Stimulated activated CD4-positive, alpha-beta T cell treated with anti-CD3 and anti-CD28 coated beads, Interleukin-15, amount 100 ng/mL, for 1 hour (primary cell): ENCODE measurements at regions not wholly inside any gene's neighbourhood (a gene's known extent, or its start where the extent isn't known, plus 50 kb on each side); places are given as distances from the start of the nearest gene placed in this dataset.

Experiments used
- DNase-seq, 2 donors: peaks; one replicate each; pipeline ENCODE4 v3.0.0-alpha.2; 2020; ENCODE audit warnings: low read depth in 1 of 2, low spot score in 1 of 2

- DNase-seq: no peak
Measured at GRCh38 chr17:33962857-33963655, 292.0 kb upstream of the CCL2 start.

DNA sequence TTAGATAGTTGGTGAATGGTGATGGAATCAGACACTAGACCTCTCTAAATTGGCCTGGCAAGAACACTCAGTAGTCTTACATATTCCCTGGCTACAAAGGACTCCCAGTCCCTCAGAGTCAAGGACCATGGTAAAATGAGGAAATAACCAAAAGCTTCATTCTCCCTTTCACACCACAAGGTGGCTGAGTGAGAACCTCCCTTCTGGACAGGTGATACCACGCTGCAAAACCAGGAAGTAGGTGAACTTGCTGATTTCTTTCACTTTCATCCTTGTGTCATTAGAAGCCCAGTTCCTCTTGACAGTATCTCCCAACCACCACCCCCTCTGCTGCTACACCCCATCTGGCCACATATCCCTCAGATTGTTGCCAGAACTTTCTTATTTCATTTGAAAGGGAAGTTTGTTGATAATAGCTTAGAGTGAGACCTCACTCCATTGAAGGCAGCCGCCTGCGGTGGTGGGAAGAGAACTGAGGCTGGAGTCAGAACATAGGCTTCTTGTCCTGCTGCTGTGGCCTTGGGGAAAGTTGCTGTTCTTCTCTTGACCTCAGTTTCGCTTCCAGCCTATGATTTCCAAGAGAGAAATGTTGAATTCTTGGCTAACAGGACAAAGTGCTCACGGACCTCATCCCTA lies 290.6 kb upstream of the CCL2 start:
- DNase-seq: no peak

- no peak for DNase-seq
Measured at GRCh38 chr17:33966410-33967059, 288.6 kb upstream of the CCL2 start.

GRCh38 chr17:33967608-33968349 lies 287.3 kb upstream of the CCL2 start:
- no peak for DNase-seq

DNA sequence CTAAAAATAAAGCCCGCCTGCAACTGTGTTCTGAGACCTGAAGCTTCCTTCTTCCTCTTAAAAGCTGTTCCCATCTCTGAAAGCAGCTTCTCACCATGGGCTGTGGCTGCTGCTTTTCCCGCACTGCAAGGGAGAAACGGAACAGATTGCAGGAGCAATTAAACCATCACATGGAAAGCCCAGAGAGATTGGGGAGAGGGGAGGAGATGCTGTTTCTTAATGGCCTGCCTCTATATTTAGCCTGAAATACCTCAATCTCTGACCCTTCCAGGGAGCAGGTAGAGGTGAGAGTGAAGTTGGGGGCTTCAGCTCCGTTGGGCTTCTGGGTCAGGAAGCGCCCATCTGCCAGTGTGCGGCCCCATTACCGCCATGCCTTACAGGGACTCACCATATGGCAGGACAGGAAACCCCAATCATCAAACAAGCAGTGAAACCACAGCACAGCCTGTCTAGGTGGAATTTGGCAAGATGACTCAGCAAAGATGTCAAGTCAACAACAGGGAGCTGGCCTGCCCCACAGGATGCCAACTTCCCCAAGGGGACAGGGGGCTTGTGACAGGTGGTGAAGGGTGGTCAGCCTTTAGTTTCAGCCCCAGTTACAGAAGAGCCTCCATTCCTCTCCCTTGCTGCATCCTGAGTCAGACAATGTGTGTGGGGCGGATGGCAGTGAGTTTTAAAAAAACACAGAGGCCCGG lies 286.6 kb upstream of the CCL2 start:
- no peak for DNase-seq

GRCh38 chr17:33970279-33970678 lies 284.8 kb upstream of the CCL2 start:
- no peak for DNase-seq

DNA sequence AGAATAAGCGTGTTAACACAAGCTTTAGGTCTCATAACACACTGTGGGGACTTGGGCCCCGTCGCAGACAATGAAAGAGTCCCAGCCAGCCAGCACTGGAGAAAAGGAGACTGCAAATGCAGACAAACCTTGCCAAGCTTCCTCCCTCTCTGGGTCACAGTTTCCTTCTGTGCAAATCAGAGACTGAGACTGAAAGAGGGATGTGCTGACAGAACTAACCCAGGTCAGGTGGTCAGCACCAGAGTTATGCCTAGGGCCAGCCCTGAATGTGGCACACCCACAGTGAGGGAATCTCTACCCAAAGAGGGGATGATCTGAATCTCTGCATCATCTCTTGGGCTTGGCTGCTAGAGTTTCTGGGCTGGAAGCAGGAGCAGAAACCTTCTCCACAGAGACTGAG lies 282.3 kb upstream of the CCL2 start:
- DNase-seq: no peak

GRCh38 chr17:33973491-33973890 lies 281.6 kb upstream of the CCL2 start:
- no peak for DNase-seq

GRCh38 chr17:33974276-33974675 lies 280.8 kb upstream of the CCL2 start:
- DNase-seq: no peak

- no peak for DNase-seq
Measured at GRCh38 chr17:33976831-33977230, 278.3 kb upstream of the CCL2 start.

- DNase-seq: no peak
Measured at GRCh38 chr17:33977729-33978514, 277.2 kb upstream of the CCL2 start.

- DNase-seq: no peak
Measured at GRCh38 chr17:33978889-33979288, 276.2 kb upstream of the CCL2 start.

GRCh38 chr17:33980193-33980592 lies 274.9 kb upstream of the CCL2 start:
- DNase-seq: no peak

- no peak for DNase-seq
Measured at GRCh38 chr17:33981711-33982601, 273.1 kb upstream of the CCL2 start.

DNA sequence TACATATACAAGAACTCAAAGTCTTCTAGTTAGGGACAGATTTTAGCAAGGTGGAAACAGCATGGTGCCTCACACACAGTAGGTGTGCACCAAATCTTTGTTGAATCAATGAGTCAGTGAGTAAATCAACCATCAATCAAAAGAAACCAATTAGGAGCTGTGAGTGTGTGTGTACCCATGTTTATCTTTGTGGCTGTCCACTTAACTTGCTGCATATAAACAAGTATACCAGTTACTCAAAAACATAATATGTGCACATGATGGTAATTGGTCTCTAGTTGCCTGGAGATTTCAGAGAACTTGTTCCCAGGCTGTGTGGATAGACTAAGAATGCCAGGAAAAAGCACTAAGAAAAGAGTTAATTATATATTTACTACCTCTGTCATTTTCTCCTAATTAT lies 272.2 kb upstream of the CCL2 start:
- no peak for DNase-seq

DNA sequence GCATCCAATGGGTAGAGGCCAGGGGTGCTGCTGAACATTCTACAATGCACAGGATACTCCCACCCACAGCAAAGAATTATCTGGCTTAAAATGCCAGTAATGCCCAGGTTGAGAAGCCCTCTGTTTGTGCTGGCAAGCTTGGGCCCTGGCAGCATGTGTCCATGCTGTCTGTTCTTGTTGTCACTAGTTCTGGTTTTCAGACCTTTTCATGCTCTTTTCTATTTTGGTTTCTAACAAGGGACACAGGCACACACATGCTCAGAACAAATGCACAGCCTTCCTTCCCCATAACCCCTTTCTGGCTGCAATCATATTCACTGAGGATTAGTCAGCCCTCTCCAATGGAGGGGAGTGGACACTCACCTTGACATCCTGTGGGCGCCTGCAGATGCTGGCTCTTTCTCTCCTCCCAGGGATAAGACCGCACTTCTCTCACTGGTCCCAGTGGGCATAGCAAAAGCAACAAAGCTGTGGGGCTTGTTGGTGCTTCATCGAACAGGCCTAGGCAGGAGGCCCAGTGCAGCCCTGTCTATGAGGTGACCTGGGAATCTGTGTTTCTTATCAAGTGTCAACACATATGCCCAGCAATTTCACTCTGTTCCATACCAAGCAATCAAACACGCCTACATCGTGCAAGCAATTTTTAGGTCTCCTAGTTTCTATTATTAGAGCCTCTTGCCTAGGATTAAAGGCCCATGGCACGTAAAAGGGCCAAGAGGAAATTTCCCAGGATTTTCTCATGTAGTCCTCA lies 271.1 kb upstream of the CCL2 start:
- no peak for DNase-seq

GRCh38 chr17:33986088-33986487 lies 269.0 kb upstream of the CCL2 start:
- no peak for DNase-seq

- DNase-seq: no peak
Measured at GRCh38 chr17:33986566-33986965, 268.5 kb upstream of the CCL2 start.

DNA sequence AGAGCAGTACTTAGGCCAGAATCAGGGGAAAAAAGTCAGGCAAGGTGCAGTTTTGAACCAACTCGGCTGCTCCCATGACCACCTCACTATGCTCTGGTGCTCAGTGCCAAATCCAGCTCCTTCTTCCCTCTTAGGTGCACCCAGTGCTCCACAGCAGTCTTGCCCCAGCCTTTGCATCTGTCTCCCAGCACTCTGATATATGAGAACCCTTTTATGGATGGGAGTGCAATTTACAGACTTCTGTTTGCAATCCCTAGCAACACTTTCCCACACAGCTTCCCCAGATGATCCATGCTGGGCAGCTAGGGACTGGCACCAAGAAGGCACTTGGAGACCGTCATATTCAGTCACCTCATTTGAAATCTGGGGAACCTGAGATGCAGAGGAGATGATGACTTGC lies 267.9 kb upstream of the CCL2 start:
- DNase-seq: no peak
